ENCODE measurements at regions not wholly inside any gene's neighbourhood (a gene's known extent, or its start where the extent isn't known, plus 50 kb on each side); places are given as distances from the start of the nearest gene placed in this dataset.

- Histone ChIP-seq H3K27ac (peak overlapping the region; percentile 69), H3K9me3 (no peaks in the 10 kb centered on the region), H3K4me3 (no peak overlapping the region), H3K36me3 (no peaks in the 10 kb centered on the region), H3K27me3 (no peaks in the 10 kb centered on the region), H3K4me1 (peaks cover 38% of the 10 kb centered on the region)
- no peak for DNase-seq (ENCODE audit: low spot score in 2 of 2)
- no peak for TF ChIP-seq POLR2A (IDR thresholded peaks at IDR 0.05)
- TF ChIP-seq EP300 (IDR thresholded peaks at IDR 0.05) = no peak
- TF ChIP-seq POLR2AphosphoS5 (IDR thresholded peaks at IDR 0.05) = no peak
- TF ChIP-seq CTCF (IDR thresholded peaks at IDR 0.05) = no peak
- 73% methylated on average over 4 of the region's 4 CpGs for WGBS
Observed at GRCh38 chr14:58752289-58752688, 114.5 kb downstream of the DACT1 start.

GRCh38 chr14:58752771-58753201 is 115.0 kb downstream of the DACT1 start:
- TF ChIP-seq POLR2AphosphoS5 (IDR thresholded peaks at IDR 0.05) = no peak
- H3K36me3 ChIP-seq = no peaks in the 10 kb centered on the region
- no peak overlapping the region for H3K4me3 ChIP-seq
- no peaks in the 10 kb centered on the region for H3K9me3 ChIP-seq
- peaks cover 38% of the 10 kb centered on the region for H3K4me1 ChIP-seq
- 23% methylated on average over 9 of the region's 9 CpGs for whole genome bisulfite sequencing
- DNase-seq (ENCODE audit: low spot score in 2 of 2) = peak; percentile 82 to 87
- H3K27ac ChIP-seq = peak overlapping the region; percentile 69
- H3K27me3 ChIP-seq = no peaks in the 10 kb centered on the region

GRCh38 chr14:58755031-58755925 is 117.5 kb downstream of the DACT1 start:
- Histone ChIP-seq H3K4me3 (no peak overlapping the region), H3K9me3 (no peaks in the 10 kb centered on the region), H3K27ac (no peak overlapping the region), H3K27me3 (no peaks in the 10 kb centered on the region), H3K4me1 (peaks cover 25% of the 10 kb centered on the region), H3K36me3 (no peaks in the 10 kb centered on the region)
- 80% methylated on average over 3 of the region's 3 CpGs for WGBS
- no peak for DNase-seq (ENCODE audit: low spot score in 2 of 2)
- TF ChIP-seq POLR2AphosphoS5 (IDR thresholded peaks at IDR 0.05) (no peak), POLR2A (IDR thresholded peaks at IDR 0.05) (no peak), EP300 (IDR thresholded peaks at IDR 0.05) (no peak), CTCF (IDR thresholded peaks at IDR 0.05) (no peak)

- H3K36me3 ChIP-seq = no peaks in the 10 kb centered on the region
- H3K27me3 ChIP-seq = no peaks in the 10 kb centered on the region
- TF ChIP-seq POLR2A (IDR thresholded peaks at IDR 0.05) = no peak
- no peaks in the 10 kb centered on the region for H3K9me3 ChIP-seq
- H3K4me3 ChIP-seq = no peak overlapping the region
- no peak for DNase-seq (ENCODE audit: low spot score in 2 of 2)
- no peaks in the 10 kb centered on the region for H3K4me1 ChIP-seq
- H3K27ac ChIP-seq = no peak overlapping the region
- 37% methylated on average over 2 of the region's 2 CpGs for WGBS
Observed at GRCh38 chr14:58760121-58760520, 122.4 kb downstream of the DACT1 start.

GRCh38 chr14:58762629-58763028 is 124.9 kb downstream of the DACT1 start:
- no peak for DNase-seq (ENCODE audit: low spot score in 2 of 2)
- no peaks in the 10 kb centered on the region for H3K27me3 ChIP-seq
- H3K27ac ChIP-seq = no peak overlapping the region
- H3K4me3 ChIP-seq = no peak overlapping the region
- no peaks in the 10 kb centered on the region for H3K36me3 ChIP-seq
- H3K4me1 ChIP-seq = no peaks in the 10 kb centered on the region
- no peak for TF ChIP-seq POLR2A (IDR thresholded peaks at IDR 0.05)
- TF ChIP-seq CTCF (IDR thresholded peaks at IDR 0.05) = no peak
- no peak for TF ChIP-seq EP300 (IDR thresholded peaks at IDR 0.05)
- no peak for TF ChIP-seq POLR2AphosphoS5 (IDR thresholded peaks at IDR 0.05)
- no peaks in the 10 kb centered on the region for H3K9me3 ChIP-seq
- WGBS = 92% methylated on average over 1 of the region's 1 CpG

- H3K27ac ChIP-seq = no peak overlapping the region
- WGBS = 76% methylated on average over 4 of the region's 4 CpGs
- no peak overlapping the region for H3K4me3 ChIP-seq
- no peaks in the 10 kb centered on the region for H3K27me3 ChIP-seq
- H3K9me3 ChIP-seq = no peaks in the 10 kb centered on the region
- no peaks in the 10 kb centered on the region for H3K4me1 ChIP-seq
- no peaks in the 10 kb centered on the region for H3K36me3 ChIP-seq
- no peak for DNase-seq (ENCODE audit: low spot score in 2 of 2)
- TF ChIP-seq POLR2AphosphoS5 (IDR thresholded peaks at IDR 0.05) (no peak), POLR2A (IDR thresholded peaks at IDR 0.05) (no peak)
Observed at GRCh38 chr14:58763210-58763609, 125.4 kb downstream of the DACT1 start.
